B cell (primary cell): ENCODE measurements at regions not wholly inside any gene's neighbourhood (a gene's known extent, or its start where the extent isn't known, plus 50 kb on each side); places are given as distances from the start of the nearest gene placed in this dataset.

ENCODE experiments used
- CTCF ChIP-seq: fragments of 200-600 bp; IDR thresholded peaks from one replicate; pipeline ENCODE4 v1.8.0; 2022; ENCODE audit warnings: antibody characterized with exemption, mild to moderate bottlenecking
- EZH2 ChIP-seq: IDR thresholded peaks from 2 replicates; pipeline ENCODE4 v1.6.1; 2012; ENCODE audit warnings: borderline replicate concordance, low read depth, mild to moderate bottlenecking, moderate library complexity, low read length; ENCODE audit not compliant: insufficient read depth, poor library complexity, severe bottlenecking

- no peak for TF ChIP-seq EZH2
- no peak for TF ChIP-seq CTCF
Measured at GRCh38 chr10:9097991-9098306, 1043.5 kb downstream of the GATA3 start.
